B cell (primary cell): ENCODE measurements at regions not wholly inside any gene's neighbourhood (a gene's known extent, or its start where the extent isn't known, plus 50 kb on each side); places are given as distances from the start of the nearest gene placed in this dataset.

Experiments used
- EZH2 ChIP-seq: IDR thresholded peaks from 2 replicates; pipeline ENCODE4 v1.6.1; 2012; ENCODE audit warnings: borderline replicate concordance, low read depth, mild to moderate bottlenecking, moderate library complexity, low read length; ENCODE audit not compliant: insufficient read depth, poor library complexity, severe bottlenecking
- TF ChIP-seq, protein P1 (sequence below): fragments of 200-600 bp; IDR thresholded peaks from one replicate; pipeline ENCODE4 v1.8.0; 2022; ENCODE audit warnings: antibody characterized with exemption, mild to moderate bottlenecking

DNA sequence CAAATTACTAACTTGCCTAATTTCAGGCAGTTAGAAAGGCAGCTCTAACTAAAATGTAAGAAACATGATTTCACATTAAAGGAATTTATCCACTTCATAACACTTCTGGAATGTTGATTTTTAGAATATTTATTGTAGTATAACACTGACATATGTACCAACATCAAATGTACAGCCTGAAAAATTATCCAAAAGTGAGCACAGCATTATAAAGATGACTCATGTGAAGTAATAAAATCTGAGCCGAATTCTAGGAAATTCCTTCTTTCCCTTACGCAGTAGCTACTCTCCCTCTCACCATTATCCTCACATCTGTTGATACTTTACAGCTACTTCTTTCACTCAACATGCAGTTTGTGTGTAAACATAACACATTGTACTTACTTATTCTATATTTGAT is 610.6 kb downstream of the ZWINT start:
- TF ChIP-seq, protein P1, sequence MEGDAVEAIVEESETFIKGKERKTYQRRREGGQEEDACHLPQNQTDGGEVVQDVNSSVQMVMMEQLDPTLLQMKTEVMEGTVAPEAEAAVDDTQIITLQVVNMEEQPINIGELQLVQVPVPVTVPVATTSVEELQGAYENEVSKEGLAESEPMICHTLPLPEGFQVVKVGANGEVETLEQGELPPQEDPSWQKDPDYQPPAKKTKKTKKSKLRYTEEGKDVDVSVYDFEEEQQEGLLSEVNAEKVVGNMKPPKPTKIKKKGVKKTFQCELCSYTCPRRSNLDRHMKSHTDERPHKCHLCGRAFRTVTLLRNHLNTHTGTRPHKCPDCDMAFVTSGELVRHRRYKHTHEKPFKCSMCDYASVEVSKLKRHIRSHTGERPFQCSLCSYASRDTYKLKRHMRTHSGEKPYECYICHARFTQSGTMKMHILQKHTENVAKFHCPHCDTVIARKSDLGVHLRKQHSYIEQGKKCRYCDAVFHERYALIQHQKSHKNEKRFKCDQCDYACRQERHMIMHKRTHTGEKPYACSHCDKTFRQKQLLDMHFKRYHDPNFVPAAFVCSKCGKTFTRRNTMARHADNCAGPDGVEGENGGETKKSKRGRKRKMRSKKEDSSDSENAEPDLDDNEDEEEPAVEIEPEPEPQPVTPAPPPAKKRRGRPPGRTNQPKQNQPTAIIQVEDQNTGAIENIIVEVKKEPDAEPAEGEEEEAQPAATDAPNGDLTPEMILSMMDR, result no peak
- TF ChIP-seq EZH2, result no peak
